ENCODE measurements at regions not wholly inside any gene's neighbourhood (a gene's known extent, or its start where the extent isn't known, plus 50 kb on each side); places are given as distances from the start of the nearest gene placed in this dataset.

- TF ChIP-seq MLX (CRISPR knock-in tag; IDR thresholded peaks at IDR 0.05) (no peak), ATF3 (CRISPR knock-in tag; conservative IDR thresholded peaks at IDR 0.05) (no peak), CTCF (IDR thresholded peaks at IDR 0.05) (no peak), E2F4 (CRISPR knock-in tag; IDR thresholded peaks at IDR 0.05; ENCODE audit: borderline replicate concordance, low read depth) (no peak), TEAD4 (CRISPR knock-in tag; IDR thresholded peaks at IDR 0.05) (no peak), USF1 (CRISPR knock-in tag; IDR thresholded peaks at IDR 0.05) (no peak), ELF4 (CRISPR knock-in tag; IDR thresholded peaks at IDR 0.05; ENCODE audit: low read depth) (no peak), CREB1 (CRISPR knock-in tag; IDR thresholded peaks at IDR 0.05) (no peak), IRF1 (CRISPR knock-in tag; IDR thresholded peaks at IDR 0.05) (no peak), ZNF425 (CRISPR knock-in tag; conservative IDR thresholded peaks at IDR 0.05) (no peak)
Measured at GRCh38 chrX:444305-444704, 57.6 kb upstream of the PPP2R3B start.

Measured in WTC11 (cell line).